Activated B cell treated with CpG ODN at 0.5 μM for 24 hours (primary cell): ENCODE measurements at regions not wholly inside any gene's neighbourhood (a gene's known extent, or its start where the extent isn't known, plus 50 kb on each side); places are given as distances from the start of the nearest gene placed in this dataset.

Experiments
- ATAC-seq: fragments of 200-7000 bp; cut with Tn5 transposase; one replicate; pipeline ENCODE4 v1.10.0; 2021; ENCODE audit warnings: low read depth, mild to moderate bottlenecking, moderate library complexity
- CTCF ChIA-PET: fragments of 350-600 bp; sonication (Branson Sonifier 250); formaldehyde crosslinking; loops from one replicate; lab custom pipeline; 2021; ENCODE audit warnings: antibody characterized with exemption; lab: Charles Lee
- POLR2A ChIA-PET: fragments of 350-600 bp; sonication (Branson Sonifier 250); formaldehyde crosslinking; loops from one replicate; lab custom pipeline; 2021; ENCODE audit warnings: antibody characterized with exemption; lab: Charles Lee
- DNase-seq: peaks from one replicate; pipeline ENCODE4 v3.0.0; 2022
- H3K27ac Mint-ChIP-seq: one replicate; pipeline ENCODE4 v1.8.0; 2020; ENCODE audit warnings: mixed read lengths
- H3K27me3 Mint-ChIP-seq: one replicate; pipeline ENCODE4 v1.8.0; 2021; ENCODE audit warnings: mixed read lengths
- H3K36me3 Mint-ChIP-seq: one replicate; pipeline ENCODE4 v1.8.0; 2021; ENCODE audit warnings: low read depth, mixed read lengths
- H3K4me1 Mint-ChIP-seq: one replicate; pipeline ENCODE4 v1.8.0; 2021; ENCODE audit warnings: mixed read lengths
- H3K4me3 Mint-ChIP-seq: one replicate; pipeline ENCODE4 v1.8.0; 2020; ENCODE audit warnings: mild to moderate bottlenecking, mixed read lengths
- H3K9me3 Mint-ChIP-seq: one replicate; pipeline ENCODE4 v1.8.0; 2020; ENCODE audit warnings: mixed read lengths
- CTCF ChIP-seq: fragments of 200-600 bp; IDR thresholded peaks from one replicate; pipeline ENCODE4 v1.8.0; 2022; ENCODE audit warnings: antibody characterized with exemption, mild to moderate bottlenecking
- intact Hi-C: fragments of 100-400 bp; cut with micrococcal nuclease; formaldehyde crosslinking; loops from one replicate; pipeline ENCODE4 v1.15.1; 2024

GRCh38 chr9:118650417-118650816 is 718.8 kb downstream of the BRINP1 start:
- Mint-ChIP-seq H3K4me3 (no peak overlapping the region), H3K27ac (no peak overlapping the region), H3K9me3 (peaks cover 6% of the 10 kb centered on the region), H3K36me3 (no peaks in the 10 kb centered on the region), H3K27me3 (no peaks in the 10 kb centered on the region), H3K4me1 (no peaks in the 10 kb centered on the region)
- no peak for TF ChIP-seq CTCF
- CTCF ChIA-PET: no interaction called here
- DNase-seq (no peak), ATAC-seq (no peak)
- intact Hi-C loops: no loop called here
- POLR2A ChIA-PET: no interaction called here

GRCh38 chr9:118651511-118651910 is 717.7 kb downstream of the BRINP1 start:
- POLR2A ChIA-PET: no interaction called here
- no peak overlapping the region for H3K27ac Mint-ChIP-seq
- ATAC-seq: no peak
- no peak for DNase-seq
- H3K4me3 Mint-ChIP-seq: no peak overlapping the region
- no peak for TF ChIP-seq CTCF
- H3K4me1 Mint-ChIP-seq: no peaks in the 10 kb centered on the region
- H3K9me3 Mint-ChIP-seq: no peaks in the 10 kb centered on the region
- H3K36me3 Mint-ChIP-seq: no peaks in the 10 kb centered on the region
- CTCF ChIA-PET: no interaction called here
- intact Hi-C loops: no loop called here
- H3K27me3 Mint-ChIP-seq: no peaks in the 10 kb centered on the region

GRCh38 chr9:118652258-118652657 is 717.0 kb downstream of the BRINP1 start:
- ChIA-PET CTCF (no interaction called here), POLR2A (no interaction called here)
- Mint-ChIP-seq H3K4me3 (no peak overlapping the region), H3K9me3 (no peaks in the 10 kb centered on the region), H3K36me3 (no peaks in the 10 kb centered on the region), H3K27ac (no peak overlapping the region), H3K27me3 (no peaks in the 10 kb centered on the region), H3K4me1 (no peaks in the 10 kb centered on the region)
- intact Hi-C loops: no loop called here
- TF ChIP-seq CTCF: no peak
- ATAC-seq (no peak), DNase-seq (no peak)

- no peaks in the 10 kb centered on the region for H3K4me1 Mint-ChIP-seq
- H3K9me3 Mint-ChIP-seq: no peaks in the 10 kb centered on the region
- DNase-seq: no peak
- H3K27me3 Mint-ChIP-seq: no peaks in the 10 kb centered on the region
- no peaks in the 10 kb centered on the region for H3K36me3 Mint-ChIP-seq
- no peak for ATAC-seq
- ChIA-PET CTCF (no interaction called here), POLR2A (no interaction called here)
- TF ChIP-seq CTCF: no peak
- H3K27ac Mint-ChIP-seq: no peak overlapping the region
- intact Hi-C loops: no loop called here
- H3K4me3 Mint-ChIP-seq: no peak overlapping the region
Measured at GRCh38 chr9:118652912-118653311, 716.3 kb downstream of the BRINP1 start.

GRCh38 chr9:118659011-118659410 is 710.2 kb downstream of the BRINP1 start:
- no peaks in the 10 kb centered on the region for H3K4me1 Mint-ChIP-seq
- no peaks in the 10 kb centered on the region for H3K27me3 Mint-ChIP-seq
- intact Hi-C loops: no loop called here
- ATAC-seq (no peak), DNase-seq (no peak)
- no peak for TF ChIP-seq CTCF
- no peaks in the 10 kb centered on the region for H3K9me3 Mint-ChIP-seq
- H3K36me3 Mint-ChIP-seq: no peaks in the 10 kb centered on the region
- ChIA-PET CTCF (no interaction called here), POLR2A (no interaction called here)
- no peak overlapping the region for H3K4me3 Mint-ChIP-seq
- no peak overlapping the region for H3K27ac Mint-ChIP-seq
